Peyer's patch (tissue), 4 donors: ENCODE measurements at regions not wholly inside any gene's neighbourhood (a gene's known extent, or its start where the extent isn't known, plus 50 kb on each side); places are given as distances from the start of the nearest gene placed in this dataset.

Experiments
- POLR2A ChIP-seq, 2 donors: fragments of 450-650 bp; IDR thresholded peaks; one replicate each; pipeline ENCODE4 v1.5.1; 2017; ENCODE audit warnings: antibody characterized with exemption in 2 of 2, mild to moderate bottlenecking in 2 of 2, moderate library complexity in 2 of 2
- TF ChIP-seq, protein P1 (sequence below), 6 experiments: fragments of 450-650 bp in 4 of 6; fragments of 200-600 bp in 2 of 6; sonication (generic) in 1 of 6; IDR thresholded peaks; one replicate each; pipeline ENCODE4 v1.5.1; 2017 to 2019; ENCODE audit warnings: antibody characterized with exemption in 6 of 6, mild to moderate bottlenecking in 3 of 6, moderate library complexity in 1 of 6

DNA sequence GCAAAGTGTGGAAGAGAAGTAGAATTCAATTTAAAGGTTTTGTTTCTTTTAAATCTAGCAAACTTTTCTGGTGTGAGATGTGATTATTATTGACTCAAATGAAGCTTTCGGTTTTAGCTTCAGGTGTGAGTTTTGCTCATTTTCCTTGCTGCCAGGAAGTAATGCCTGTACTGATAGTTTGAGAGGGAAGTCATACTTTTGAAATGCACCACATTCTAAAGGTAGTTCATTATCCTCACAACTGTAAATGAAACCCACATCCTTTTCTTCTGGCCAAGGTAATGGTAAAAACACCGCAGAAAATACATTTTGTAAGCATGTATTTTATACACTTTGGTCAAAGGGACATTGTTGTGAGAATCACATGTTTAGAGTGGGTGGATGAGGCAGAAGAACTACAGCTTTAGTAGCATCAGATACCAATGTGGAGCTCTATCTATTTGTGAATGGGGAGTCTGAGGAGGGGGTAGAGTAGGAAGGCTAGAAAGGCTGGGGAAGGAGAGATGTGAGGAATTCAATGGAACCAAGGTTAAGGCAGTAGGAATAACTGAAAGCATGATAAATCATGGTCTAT is 167.0 kb upstream of the CDKN2B start:
- TF ChIP-seq, protein P1, sequence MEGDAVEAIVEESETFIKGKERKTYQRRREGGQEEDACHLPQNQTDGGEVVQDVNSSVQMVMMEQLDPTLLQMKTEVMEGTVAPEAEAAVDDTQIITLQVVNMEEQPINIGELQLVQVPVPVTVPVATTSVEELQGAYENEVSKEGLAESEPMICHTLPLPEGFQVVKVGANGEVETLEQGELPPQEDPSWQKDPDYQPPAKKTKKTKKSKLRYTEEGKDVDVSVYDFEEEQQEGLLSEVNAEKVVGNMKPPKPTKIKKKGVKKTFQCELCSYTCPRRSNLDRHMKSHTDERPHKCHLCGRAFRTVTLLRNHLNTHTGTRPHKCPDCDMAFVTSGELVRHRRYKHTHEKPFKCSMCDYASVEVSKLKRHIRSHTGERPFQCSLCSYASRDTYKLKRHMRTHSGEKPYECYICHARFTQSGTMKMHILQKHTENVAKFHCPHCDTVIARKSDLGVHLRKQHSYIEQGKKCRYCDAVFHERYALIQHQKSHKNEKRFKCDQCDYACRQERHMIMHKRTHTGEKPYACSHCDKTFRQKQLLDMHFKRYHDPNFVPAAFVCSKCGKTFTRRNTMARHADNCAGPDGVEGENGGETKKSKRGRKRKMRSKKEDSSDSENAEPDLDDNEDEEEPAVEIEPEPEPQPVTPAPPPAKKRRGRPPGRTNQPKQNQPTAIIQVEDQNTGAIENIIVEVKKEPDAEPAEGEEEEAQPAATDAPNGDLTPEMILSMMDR (IDR thresholded peaks at IDR 0.05): no peak
- no peak for TF ChIP-seq POLR2A (IDR thresholded peaks at IDR 0.05)
